BE2C (cell line): ENCODE measurements at regions not wholly inside any gene's neighbourhood (a gene's known extent, or its start where the extent isn't known, plus 50 kb on each side); places are given as distances from the start of the nearest gene placed in this dataset.

ENCODE experiments used
- DNase-seq: peaks from one replicate; pipeline ENCODE4 v3.0.0-alpha.2; 2020
- H3K27me3 ChIP-seq: fragments of 250-450 bp; sonication (Bioruptor Pico); 2 replicates; pipeline ENCODE4 v1.5.1; 2020; ENCODE audit warnings: mild to moderate bottlenecking
- H3K36me3 ChIP-seq: fragments of 250-450 bp; sonication (Bioruptor Pico); 2 replicates; pipeline ENCODE4 v1.5.1; 2020; ENCODE audit warnings: mild to moderate bottlenecking
- H3K4me1 ChIP-seq: fragments of 250-450 bp; sonication (Bioruptor Pico); 2 replicates; pipeline ENCODE4 v1.5.1; 2020
- H3K4me3 ChIP-seq: 2 replicates; pipeline ENCODE4 v1.5.1; 2011; ENCODE audit warnings: low read depth, low read length
- H3K9me3 ChIP-seq: fragments of 250-450 bp; sonication (Bioruptor Pico); 2 replicates; pipeline ENCODE4 v1.5.1; 2020
- CTCF ChIP-seq: IDR thresholded peaks from 2 replicates; pipeline ENCODE4 v1.5.1; 2012; ENCODE audit warnings: mild to moderate bottlenecking, low read depth, low read length

- Histone ChIP-seq H3K27me3 (no peaks in the 10 kb centered on the region), H3K36me3 (no peaks in the 10 kb centered on the region), H3K4me1 (no peaks in the 10 kb centered on the region), H3K9me3 (no peaks in the 10 kb centered on the region), H3K4me3 (no peak overlapping the region)
- TF ChIP-seq CTCF: no peak
- DNase-seq: no peak
These were observed 889.3 kb upstream of the CELF4 start for GRCh38 chr18:38454764-38455469.

- H3K4me1 ChIP-seq: no peaks in the 10 kb centered on the region
- no peak overlapping the region for H3K4me3 ChIP-seq
These were observed 888.3 kb upstream of the CELF4 start for GRCh38 chr18:38453880-38454279.

GRCh38 chr18:38450876-38451275 is 885.3 kb upstream of the CELF4 start:
- TF ChIP-seq CTCF: no peak
- H3K9me3 ChIP-seq: no peaks in the 10 kb centered on the region
- H3K4me3 ChIP-seq: no peak overlapping the region
- no peaks in the 10 kb centered on the region for H3K4me1 ChIP-seq
- no peaks in the 10 kb centered on the region for H3K36me3 ChIP-seq
- DNase-seq: no peak
- no peaks in the 10 kb centered on the region for H3K27me3 ChIP-seq

More at GRCh38 chr18:38453880-38454279, 888.3 kb upstream of the CELF4 start:
- DNase-seq: no peak
- H3K36me3 ChIP-seq: no peaks in the 10 kb centered on the region
- H3K9me3 ChIP-seq: no peaks in the 10 kb centered on the region
- TF ChIP-seq CTCF: no peak
- no peaks in the 10 kb centered on the region for H3K27me3 ChIP-seq

- no peak overlapping the region for H3K4me3 ChIP-seq
- H3K27me3 ChIP-seq: no peaks in the 10 kb centered on the region
- no peak for DNase-seq
- TF ChIP-seq CTCF: no peak
- H3K4me1 ChIP-seq: no peaks in the 10 kb centered on the region
- H3K36me3 ChIP-seq: no peaks in the 10 kb centered on the region
- no peaks in the 10 kb centered on the region for H3K9me3 ChIP-seq
These were observed 880.2 kb upstream of the CELF4 start for GRCh38 chr18:38445804-38446145.

GRCh38 chr18:38444971-38445803 is 879.6 kb upstream of the CELF4 start:
- no peak for TF ChIP-seq CTCF
- H3K4me1 ChIP-seq: no peaks in the 10 kb centered on the region
- DNase-seq: no peak
- H3K9me3 ChIP-seq: no peaks in the 10 kb centered on the region
- no peaks in the 10 kb centered on the region for H3K27me3 ChIP-seq
- no peak overlapping the region for H3K4me3 ChIP-seq
- no peaks in the 10 kb centered on the region for H3K36me3 ChIP-seq

GRCh38 chr18:38427736-38428135 is 862.1 kb upstream of the CELF4 start:
- H3K9me3 ChIP-seq: no peaks in the 10 kb centered on the region
- DNase-seq: no peak
- H3K4me1 ChIP-seq: no peaks in the 10 kb centered on the region

More at GRCh38 chr18:38427736-38428135, 862.1 kb upstream of the CELF4 start:
- Histone ChIP-seq H3K27me3 (no peaks in the 10 kb centered on the region), H3K4me3 (no peak overlapping the region), H3K36me3 (no peaks in the 10 kb centered on the region)
- TF ChIP-seq CTCF: no peak
